ENCODE measurements at regions not wholly inside any gene's neighbourhood (a gene's known extent, or its start where the extent isn't known, plus 50 kb on each side); places are given as distances from the start of the nearest gene placed in this dataset.
"Not testable (repeated sequence)": the region's sequence is repeated elsewhere in the genome, so short reads cannot be mapped to it uniquely, and the experiment has no call there.

DNA sequence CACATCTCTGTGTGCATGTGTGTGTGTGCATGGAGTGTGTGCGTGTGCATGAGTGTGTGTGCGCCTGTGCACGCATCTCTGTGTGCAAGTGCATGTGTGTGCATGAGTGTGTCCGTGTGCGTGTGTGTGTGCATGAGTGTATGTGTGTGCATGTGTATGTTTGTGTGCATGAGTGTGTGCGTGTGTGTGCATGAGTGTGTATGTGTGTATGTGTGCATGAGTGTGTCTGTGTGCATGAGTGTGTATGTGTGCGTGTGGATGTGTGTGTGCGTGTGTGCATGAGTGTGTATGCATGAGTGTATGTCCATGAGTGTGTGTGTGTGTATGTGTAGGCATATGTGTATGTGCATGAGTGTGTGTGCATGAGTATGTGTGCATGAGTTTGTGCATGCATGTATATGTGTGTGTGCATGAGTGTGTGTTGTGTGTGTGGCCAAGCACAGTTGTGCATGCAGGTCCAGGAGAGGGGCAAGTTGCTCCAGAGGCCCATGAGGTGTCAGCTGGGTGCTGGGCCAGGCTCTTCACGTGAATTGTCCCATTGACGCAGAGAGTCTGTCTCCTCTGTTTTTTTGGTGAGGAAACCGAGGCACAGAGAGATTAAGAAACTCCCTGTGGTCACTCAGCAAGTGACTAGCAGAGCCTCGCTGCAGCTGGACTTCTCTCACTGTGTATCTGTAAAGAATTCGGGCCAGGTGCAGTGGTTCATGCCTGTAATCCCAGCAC, 75.5 kb downstream of the ASB1 start:
- DNase-seq, result no peak

DNA sequence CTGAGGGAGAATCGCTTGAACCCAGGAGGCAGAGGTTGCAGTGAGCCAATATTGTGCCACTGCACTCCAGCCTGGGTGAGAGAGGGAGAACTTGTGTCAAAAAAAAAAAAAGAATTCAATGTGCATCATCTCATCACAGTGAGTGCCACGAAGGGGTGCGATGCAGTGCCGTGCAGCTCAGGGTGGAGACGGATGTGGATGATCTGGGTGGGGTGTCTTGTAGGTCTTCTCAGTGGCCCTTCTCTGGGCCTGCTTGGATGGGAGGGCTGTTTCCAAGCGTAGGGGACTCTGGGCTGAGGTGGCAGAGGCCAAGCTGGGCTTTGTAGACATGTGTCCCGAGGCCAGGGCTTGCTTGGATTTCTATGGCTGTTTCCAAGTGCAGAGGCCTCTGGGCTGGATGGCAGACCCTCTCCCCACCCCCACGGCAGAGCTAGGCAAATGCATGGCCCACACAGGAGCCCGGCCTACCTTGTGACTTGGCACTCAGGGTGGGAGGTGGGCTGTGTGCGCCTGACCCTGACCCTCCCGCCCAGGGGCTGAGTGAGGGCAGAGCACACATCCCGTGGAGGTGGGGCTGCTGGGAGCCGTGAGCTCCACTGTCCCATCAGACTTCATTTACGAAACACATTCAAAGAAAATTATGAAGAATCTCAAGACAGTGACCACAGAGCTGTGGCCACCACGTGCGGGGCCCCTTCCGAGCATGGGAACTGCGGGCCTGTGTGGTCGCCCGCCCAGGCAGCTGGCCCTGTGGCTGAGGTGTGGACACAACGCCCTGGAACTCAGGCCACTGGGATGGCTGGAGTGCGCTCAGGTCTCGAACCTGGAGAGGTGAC, 76.4 kb downstream of the ASB1 start:
- DNase-seq, result no peak

DNA sequence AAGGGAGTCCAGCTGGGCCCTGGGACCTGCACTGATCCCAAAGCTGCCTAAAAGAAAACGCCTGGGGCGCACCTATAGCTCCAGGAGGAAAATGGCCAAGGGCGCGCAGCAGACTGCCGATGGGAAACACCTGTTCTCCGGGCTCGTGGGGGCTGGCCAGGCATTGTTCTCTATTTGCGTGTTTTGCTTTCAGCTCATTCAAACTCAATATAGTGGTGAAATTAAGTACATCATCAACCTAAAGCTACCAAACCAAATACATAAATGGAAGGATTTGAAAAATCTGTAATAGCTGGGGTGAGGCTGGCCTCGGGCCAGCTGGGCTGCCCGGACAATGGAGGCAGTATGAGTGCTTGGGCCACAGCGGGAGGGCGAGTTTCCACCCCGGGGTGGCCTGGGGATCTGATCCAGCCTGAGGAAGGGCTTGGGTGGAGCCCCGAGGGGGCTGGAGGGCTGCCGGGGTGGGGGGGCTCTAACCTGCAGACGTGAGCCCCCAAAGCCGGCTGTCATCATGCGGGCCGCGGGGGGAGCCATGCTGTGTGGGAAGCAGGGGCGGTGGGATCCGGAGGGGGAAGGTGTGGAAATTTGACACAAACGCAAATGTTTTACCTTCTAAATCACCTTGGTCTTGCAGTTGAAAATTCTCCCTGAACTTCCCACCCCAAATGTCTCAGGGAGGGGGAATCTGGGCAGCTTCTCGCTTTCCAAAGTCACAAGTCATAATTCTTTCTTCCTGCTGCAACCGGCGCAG, 77.6 kb downstream of the ASB1 start:
- DNase-seq, result no peak

DNA sequence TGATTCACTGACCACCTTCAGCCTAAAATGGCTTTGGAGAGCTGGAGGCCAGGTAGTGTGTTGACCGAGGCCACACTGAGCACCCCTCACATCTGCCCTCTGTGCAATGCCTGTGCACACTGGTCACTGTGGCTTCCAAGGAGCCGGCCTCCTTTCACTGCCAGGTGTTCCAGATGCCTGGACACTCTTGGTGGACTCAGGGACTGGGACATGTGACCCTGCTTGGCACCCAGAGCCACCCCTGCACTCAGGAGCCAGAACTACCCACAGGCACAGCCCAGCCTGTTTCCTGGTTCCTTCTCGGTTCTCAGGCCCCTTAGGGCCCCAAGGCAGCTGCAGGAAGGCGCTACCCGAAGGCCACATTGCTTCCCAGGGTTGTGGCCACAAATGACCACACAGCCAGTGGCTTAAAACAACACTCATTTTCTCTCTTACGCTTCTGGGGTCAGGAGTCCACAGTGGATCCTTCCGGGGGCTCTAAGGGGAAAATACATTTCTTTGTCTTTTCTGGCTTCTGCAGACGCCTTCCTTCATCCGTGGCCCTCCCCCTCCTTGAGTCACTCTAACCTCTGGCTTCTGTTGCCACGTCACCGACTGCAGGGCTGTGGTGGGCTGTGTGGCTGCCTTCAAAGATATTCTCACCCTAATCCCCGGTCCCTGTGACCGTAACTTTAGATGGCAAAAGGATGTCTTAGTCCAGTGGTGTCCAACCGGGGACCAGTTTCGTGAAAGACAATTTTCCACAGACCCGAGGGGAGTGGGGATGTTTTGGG, 78.6 kb downstream of the ASB1 start:
- DNase-seq, result no peak

DNA sequence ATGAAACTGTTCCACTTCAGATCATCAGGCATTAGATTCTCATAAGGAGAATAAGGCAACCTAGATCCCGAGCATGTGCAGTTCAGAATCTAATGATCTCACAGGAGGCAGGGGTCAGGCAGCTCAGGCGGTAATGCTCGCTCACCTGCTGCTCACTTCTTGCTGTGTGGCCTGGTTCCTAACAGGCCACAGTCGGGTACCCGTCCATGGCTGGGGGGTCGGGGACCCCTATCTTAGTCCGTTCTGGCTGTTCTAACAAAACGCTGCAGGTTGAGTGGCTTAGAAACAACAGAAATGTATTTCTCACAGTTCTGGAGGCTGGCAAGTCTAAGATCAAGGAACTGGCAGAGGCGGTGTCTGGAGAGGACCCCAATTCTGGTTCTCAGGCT, 79.2 kb downstream of the ASB1 start:
- DNase-seq, result no peak

DNA sequence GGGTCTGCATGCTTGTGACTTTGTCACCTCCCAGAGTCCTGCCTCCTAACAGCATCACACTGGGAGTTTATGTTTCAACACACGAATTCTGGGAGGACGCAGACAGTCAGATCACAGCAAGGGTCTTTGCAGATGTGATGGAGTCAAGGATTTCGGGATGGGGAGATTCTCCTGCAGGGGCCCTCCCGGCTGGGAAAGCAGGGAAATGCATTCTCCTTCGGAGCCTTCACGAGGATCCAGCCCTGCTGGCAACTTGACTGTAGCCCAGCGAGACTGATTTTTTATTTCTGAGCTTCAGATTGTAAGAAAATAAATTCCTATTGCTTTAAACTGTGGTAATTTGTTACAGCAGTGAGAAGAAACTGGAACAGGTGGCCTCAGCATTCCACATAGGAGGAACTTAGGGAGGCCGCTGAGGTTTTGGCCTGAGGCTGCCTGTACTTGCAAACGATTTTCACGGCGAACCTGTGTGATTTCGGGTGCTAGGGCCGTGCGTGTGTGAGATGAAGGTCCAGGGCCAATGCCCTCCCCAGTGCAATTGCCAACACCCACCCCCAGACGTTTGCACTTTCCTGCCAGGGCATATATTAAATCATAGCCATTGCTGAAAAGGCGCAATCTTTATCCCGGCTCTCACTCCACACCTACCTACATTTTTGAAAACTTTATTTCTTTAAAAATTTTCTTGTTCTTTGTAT, 79.8 kb downstream of the ASB1 start:
- no peak for DNase-seq

DNA sequence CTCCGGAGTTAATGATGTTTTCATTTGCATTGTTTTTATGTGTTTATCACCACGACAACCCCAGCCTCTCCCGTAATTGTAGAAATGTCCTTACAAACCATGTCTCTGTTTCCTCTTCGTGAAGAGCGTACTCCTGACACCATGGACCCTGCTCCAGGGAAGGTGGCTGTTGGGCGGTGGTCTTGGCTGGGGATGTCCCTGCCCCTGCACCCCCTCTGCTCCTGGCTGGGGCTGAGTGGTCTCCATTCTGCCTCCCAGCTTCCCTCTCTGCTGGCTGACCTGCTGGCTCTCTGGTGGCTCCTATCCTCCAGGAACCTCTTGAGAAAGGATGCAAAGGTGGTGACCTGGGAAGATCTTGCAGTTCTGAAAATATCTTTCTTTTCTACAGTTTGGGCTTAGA, 81.1 kb downstream of the ASB1 start:
- no peak for DNase-seq

DNA sequence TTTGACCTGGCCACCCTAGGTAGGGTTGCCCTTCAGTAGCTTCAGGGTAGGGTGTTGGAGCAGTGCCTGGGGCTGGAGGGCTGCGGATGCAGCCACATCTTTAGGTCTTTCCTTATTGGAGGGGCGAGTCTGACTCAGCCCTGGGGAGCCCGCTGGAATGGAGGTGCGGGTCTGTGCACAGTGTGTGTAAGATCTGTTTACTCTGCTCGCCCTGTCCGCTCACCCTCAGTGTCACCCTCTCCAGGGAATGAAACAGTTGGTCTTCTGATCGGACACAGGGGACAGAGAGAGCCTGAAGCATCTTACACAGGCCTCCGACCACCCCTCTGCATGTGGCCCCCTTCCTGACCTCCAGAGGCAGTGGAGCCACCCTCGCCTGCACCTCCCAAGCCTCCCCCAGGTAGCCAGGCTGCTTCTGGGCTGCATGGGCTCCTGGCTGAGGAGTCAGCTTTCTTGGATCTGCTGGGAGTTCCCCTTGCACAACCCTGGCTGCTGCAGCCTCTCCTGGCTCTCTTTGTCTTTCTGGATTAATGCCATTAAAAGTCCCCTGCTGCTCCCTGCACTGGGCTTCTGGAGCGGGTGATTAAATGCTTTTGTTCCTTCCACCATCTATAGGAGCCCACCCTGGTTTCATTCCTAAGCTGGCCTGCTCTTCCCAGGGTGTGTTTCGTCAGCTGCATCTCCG, 82.6 kb downstream of the ASB1 start:
- no peak for DNase-seq

DNA sequence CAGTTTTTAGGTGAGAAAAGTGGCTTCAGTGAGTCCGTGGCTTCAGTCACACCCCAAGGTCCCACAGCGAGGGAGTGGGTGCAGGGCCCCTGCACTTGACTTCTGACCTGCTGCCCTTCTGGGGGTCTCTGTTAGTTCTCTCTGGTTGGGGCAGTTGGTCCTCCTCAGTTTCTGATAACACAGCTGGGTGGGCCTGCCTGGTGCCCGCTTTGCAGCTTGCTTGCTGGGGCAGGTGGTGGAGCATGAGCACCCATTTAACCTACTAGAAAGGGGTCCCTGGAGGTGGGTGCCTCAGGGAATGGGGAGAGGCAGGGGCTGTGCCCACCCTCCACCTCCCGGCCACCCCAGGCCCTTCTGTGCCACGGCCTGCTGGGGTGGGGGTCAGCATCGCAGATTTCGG, 83.2 kb downstream of the ASB1 start:
- DNase-seq, result no peak

DNA sequence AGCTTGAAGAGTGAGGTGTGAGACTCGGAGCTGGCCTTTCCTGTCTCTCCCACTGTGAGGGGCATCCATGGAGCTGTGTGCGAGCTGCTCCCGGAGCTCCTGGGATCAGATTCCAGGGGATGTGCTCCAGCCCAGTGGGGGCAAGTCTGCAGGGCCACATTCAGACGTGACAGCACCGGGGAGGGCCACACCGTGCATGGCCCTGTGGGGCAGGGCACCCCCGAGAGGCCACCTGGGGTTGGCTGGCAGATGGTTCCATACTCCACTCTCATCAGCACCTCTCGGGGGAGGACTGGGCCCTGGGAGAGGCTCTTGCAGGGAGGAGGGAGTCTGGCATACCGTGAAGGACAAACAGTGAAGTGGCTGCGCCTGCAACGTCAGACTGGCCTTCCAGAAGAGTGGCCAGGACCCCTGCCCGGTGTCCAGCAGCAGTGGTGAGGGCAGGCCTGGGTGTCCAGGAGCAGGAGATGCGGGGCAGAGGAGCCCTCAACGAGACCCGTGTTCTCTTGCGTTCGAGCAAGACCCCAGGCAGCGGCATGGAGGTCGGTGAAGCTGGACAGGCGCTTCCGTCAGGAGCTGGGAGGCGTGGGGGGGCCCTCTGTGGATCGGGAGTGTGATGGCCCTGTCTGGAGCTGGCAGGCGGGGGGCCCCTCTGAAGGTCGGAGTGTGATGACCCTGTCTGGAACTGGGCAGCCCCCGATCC, 84.3 kb downstream of the ASB1 start:
- DNase-seq, result no peak

DNA sequence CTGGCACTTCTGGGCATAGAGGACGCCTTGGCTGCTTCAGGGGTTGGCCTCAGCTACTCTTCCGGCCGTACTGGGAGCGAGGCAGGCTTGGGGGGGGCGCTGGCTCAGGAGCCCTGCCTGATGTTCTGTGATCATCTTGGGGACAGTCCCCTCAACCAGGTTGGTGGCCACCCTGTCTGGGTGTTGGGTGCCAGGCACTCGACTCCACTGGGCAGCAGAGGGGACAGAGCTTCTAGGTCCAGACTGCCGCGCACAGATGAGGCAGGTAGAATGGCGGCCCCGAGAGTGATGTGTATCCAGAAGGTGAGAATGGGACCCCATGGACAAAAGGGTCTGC, 84.9 kb downstream of the ASB1 start:
- no peak for DNase-seq

DNA sequence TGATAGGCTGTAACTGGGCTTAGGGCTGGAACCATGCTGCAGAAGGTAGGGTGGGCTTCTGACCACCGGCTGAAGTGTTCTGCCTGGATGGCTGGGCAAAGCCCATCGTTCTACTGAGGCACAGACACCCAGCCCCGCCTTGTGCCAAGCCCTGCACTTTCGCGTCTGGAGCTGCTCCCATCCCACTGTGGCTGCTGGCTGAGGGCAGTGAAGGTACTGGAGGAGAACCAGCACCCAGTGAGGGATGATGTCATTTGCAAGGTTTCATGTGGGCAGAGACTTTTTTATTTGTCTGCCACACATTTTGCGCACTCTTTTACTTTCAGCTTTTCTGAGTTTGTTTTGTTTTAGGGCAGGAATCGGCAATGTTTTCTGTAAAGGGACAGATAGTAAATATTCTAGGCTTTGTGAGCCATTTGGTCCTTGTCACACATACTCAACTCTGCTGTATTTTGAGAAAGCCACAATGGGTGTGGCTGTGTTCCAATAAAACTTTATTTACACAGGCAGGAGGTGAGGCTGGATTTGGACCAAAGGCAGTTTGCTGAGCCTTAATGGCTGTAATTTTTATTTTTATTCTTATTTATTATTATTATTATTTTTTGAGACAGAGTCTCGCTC, 85.6 kb downstream of the ASB1 start:
- DNase-seq, result no peak

DNA sequence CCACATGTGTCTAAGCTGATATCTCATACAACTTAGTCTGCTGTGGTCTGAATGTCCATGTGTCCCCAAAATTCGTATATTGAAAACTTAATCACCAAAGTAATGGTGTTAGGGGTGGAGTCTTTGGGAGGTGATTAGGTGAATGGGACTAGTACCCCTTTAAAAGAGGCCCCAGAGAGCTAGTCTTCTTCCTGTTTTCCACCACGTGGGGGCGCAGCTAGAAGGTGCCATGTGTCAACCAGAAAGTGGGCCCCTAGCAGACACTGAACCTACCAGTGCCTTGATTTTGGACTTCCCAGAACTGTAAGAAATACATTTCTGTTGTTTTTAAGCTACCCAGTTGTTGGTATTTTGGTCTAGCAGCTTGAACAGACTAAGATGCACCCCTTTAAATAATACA, 86.6 kb downstream of the ASB1 start:
- DNase-seq, result peak; percentile 57

DNA sequence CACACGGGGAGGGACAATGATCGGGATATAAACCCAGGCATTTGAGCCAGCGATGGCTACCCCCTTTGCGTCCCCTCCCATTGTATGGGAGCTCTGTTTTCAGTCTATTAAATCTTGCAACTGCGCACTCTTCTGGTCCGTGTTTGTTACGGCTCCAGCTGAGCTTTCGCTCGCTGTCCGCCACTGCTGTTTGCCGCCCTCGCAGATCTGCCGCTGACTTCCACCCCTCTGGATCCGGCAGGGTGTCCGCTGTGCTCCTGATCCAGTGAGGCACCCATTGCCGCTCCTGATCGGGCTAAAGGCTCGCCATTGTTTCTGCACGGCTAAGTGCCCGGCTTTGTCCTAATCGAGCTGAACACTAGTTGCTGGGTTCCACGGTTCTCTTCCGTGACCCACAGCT, 87.3 kb downstream of the ASB1 start:
- DNase-seq, result not testable (repeated sequence)

DNA sequence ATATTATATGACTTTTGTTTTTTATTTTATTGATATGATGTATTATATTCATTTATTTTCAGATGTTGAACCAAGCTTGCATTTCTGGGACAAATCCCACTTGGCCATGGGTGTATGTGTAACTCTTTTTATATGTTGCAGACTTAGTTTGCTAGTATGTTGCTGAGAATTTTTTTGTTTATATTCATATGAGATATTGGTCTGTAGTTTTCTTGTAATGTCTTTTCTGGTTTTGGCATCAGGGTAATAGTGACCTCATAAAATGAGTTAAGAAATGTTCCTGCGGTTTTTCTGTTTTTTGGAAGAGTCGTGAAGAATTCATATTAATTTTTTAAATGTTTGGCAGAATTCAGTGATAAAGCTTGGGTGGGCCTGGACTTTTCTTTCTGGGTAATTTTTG, 88.7 kb downstream of the ASB1 start:
- DNase-seq, result no peak

DNA sequence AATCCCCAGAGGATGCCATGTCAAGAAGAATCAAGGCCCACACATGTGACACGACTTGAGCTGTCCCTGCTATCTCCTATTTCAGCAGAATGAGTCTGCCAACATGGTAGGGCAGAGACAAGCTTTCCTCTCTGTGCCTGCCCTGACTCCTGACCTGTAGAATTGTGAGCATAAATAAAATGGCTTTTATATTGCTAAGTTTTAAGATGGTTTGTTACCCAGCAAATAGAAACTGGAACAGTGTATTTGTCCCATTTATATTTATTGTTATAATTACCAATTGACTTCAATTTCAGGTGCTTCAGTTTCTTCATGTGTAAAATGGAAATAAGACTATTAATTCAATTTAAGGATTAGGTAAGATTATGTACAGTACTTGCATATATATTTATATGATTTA, 90.5 kb downstream of the ASB1 start:
- DNase-seq, result no peak

DNA sequence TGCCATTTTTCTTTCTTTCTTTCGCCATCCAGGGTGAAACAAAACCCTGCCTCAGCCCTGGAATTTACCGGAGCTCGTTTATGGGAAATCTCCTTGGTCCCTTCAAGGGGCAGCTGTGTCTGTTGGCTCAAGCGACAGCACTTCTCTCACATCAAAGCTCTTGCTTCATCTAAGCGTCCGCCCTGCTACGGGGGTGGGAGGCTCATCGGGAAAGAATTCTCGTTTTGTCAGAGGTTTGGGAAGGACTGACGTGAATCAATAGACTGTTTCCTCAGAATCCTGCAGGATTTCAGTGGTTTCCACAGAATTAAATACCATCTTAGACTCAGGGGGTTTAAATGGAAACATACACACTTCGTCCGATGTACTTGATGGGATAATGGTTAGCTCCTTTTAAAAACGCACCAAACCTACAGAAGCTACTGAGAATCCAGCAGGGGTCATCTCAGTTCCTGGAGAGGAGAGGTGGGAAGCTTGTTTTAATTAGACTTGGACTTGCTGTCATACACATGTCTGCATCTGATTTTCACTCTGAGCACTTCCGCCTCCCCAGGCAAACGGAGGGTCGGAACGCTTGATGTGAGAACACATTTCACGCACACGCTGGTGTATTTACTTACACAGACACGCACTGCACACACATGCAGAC, 91.6 kb downstream of the ASB1 start:
- no peak for DNase-seq

DNA sequence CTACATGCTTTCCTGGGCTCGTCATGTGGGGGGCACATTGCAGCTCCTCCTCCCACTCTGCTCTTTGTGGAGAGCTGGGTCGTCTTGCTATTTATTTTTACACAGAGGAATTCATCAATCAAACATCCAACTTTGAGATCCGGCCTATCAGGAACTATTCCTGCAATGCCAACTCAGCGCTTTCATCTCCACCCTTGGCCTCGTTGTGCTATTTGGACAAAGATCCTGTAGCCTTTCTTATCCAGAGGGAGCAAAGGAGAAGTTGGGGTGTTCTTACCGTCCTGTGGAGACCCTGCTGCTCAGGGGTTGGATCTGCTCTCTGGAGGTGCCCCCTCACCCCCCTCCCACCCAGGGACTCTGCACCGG, 92.1 kb downstream of the ASB1 start:
- DNase-seq, result no peak

DNA sequence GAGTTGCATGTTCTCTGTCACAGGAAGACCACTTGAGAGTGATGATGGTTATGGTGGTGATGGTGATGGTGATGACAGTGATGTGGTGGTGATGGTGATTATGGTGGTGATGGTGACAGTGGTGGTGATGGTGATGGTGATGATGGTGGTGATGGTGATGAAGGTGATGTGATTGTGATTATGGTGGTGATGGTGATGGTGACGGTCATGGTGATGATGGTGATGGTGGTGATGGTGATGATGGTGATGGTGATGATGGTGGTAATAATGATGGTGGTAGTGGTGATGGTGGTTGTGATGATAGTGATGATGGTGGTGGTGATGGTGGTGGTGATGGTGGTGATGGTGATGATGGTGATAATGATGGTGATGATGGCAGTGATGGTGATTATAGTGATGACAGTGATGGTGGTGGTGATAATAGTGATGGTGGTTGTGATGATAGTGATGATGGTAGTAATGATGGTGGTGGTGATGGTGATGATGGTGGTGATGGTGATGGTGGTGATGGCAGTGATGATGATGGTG, 93.7 kb downstream of the ASB1 start:
- no peak for DNase-seq

DNA sequence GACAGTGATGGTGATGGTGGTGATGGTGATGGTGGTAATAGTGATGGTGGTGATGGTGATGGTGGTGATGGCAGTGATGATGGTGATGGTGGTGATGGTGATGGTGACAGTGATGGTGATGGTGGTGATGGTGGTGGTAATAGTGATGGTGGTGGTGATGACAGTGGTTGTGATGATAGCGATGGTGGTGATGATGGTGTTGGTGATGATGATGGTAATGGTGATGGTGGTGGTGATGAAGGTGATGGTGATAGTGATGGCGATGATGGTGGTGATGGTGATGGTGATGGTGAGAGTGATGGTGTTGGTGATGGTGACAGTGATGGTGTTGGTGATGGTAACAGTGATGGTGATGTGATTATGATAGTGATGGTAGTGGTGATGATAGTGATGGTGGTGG, 94.3 kb downstream of the ASB1 start:
- no peak for DNase-seq
